ENCODE measurements at regions not wholly inside any gene's neighbourhood (a gene's known extent, or its start where the extent isn't known, plus 50 kb on each side); places are given as distances from the start of the nearest gene placed in this dataset.

DNA sequence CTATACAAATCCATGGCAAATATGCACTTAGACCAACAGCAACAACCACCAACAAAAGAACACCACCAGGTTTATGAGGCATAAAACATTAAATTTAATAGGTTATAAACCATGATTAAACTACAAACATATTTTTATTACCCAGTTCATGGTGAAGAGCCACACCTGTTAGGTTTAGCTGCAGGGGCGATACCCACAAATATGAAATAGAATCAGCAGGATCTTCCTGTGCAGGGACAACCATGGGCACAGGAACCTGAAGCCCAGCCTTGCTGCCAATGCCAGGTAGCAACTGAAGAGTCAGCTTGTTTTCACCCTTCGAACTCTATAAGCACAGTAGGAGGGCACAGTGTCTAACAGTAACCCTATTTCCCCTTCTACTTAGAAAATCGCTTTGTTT lies 675.0 kb downstream of the SATB2 start:
- H3K4me1 ChIP-seq (ENCODE audit: insufficient read depth, low read length), result no peaks in the 10 kb centered on the region

DNA sequence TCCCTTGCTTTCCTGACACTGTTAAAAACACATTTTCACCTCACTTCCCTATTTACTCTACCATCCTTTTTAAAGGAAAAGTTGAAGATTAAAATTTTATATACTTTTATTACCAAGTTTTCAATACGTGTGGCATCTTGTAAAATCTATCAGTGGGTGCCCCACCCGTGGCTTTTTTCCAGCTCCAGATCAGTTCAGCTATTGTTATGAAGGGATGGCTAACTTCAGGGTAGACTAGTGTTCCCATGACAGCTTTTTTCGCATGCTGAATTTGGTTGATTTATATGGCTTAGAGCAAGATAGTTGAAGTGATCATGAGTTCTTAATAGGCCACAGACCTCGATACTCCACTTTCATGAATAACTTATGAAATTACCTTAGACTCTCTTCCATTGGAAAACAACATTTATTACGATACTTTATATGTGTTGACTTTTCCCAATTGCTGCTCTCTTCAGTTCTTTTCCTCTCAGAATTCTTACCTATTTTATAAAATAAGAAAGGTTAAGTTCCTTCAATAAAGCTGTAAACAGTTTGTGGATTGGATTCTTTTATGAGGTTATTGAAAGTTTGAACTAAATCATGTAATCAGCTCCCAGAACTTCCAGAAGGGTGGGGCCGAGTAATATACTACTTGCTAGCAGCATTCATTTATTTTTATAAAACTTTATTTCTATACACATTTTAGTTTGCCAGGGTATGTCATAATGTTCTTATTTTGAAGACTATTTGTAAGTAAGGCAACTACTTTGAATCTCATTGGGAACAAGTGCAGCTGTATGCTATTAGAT lies 680.9 kb downstream of the SATB2 start:
- Histone ChIP-seq H4K20me1 (ENCODE audit: insufficient read depth, low read length) (no peaks in the 10 kb centered on the region), H3K4me3 (ENCODE audit: insufficient read depth, low read length) (no peak overlapping the region), H3K27me3 (ENCODE audit: insufficient read depth, low read length) (no peaks in the 10 kb centered on the region), H3K79me2 (ENCODE audit: insufficient read depth, low read length) (no peaks in the 10 kb centered on the region), H3K36me3 (ENCODE audit: insufficient read depth, low read length) (no peaks in the 10 kb centered on the region), H2AFZ (ENCODE audit: low read length) (no peak overlapping the region), H3K4me1 (ENCODE audit: insufficient read depth, low read length) (no peaks in the 10 kb centered on the region), H3K9me3 (ENCODE audit: low read depth, low read length) (no peaks in the 10 kb centered on the region), H3K4me2 (ENCODE audit: insufficient read depth, low read length) (no peak overlapping the region), H3K27ac (ENCODE audit: low read depth, low read length) (no peak overlapping the region)
- TF ChIP-seq, protein P1, sequence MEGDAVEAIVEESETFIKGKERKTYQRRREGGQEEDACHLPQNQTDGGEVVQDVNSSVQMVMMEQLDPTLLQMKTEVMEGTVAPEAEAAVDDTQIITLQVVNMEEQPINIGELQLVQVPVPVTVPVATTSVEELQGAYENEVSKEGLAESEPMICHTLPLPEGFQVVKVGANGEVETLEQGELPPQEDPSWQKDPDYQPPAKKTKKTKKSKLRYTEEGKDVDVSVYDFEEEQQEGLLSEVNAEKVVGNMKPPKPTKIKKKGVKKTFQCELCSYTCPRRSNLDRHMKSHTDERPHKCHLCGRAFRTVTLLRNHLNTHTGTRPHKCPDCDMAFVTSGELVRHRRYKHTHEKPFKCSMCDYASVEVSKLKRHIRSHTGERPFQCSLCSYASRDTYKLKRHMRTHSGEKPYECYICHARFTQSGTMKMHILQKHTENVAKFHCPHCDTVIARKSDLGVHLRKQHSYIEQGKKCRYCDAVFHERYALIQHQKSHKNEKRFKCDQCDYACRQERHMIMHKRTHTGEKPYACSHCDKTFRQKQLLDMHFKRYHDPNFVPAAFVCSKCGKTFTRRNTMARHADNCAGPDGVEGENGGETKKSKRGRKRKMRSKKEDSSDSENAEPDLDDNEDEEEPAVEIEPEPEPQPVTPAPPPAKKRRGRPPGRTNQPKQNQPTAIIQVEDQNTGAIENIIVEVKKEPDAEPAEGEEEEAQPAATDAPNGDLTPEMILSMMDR (IDR thresholded peaks at IDR 0.05; ENCODE audit: extremely low read depth, low read depth, low read length), result no peak
- DNase-seq (ENCODE audit: insufficient read length, low spot score, missing footprints), result no peak

More for the DNA sequence above, 675.0 kb downstream of the SATB2 start:
- no peak overlapping the region for H3K4me2 ChIP-seq (ENCODE audit: insufficient read depth, low read length)
- no peak for DNase-seq (ENCODE audit: insufficient read length, low spot score, missing footprints)
- H3K36me3 ChIP-seq (ENCODE audit: insufficient read depth, low read length), result no peaks in the 10 kb centered on the region
- H2AFZ ChIP-seq (ENCODE audit: low read length), result no peak overlapping the region
- no peaks in the 10 kb centered on the region for H3K79me2 ChIP-seq (ENCODE audit: insufficient read depth, low read length)
- no peak overlapping the region for H3K27ac ChIP-seq (ENCODE audit: low read depth, low read length)
- H3K4me3 ChIP-seq (ENCODE audit: insufficient read depth, low read length), result no peak overlapping the region
- TF ChIP-seq, protein P1 (IDR thresholded peaks at IDR 0.05; ENCODE audit: extremely low read depth, low read depth, low read length), result no peak
- no peaks in the 10 kb centered on the region for H3K27me3 ChIP-seq (ENCODE audit: insufficient read depth, low read length)
- no peaks in the 10 kb centered on the region for H3K9me3 ChIP-seq (ENCODE audit: low read depth, low read length)
- no peaks in the 10 kb centered on the region for H4K20me1 ChIP-seq (ENCODE audit: insufficient read depth, low read length)

DNA sequence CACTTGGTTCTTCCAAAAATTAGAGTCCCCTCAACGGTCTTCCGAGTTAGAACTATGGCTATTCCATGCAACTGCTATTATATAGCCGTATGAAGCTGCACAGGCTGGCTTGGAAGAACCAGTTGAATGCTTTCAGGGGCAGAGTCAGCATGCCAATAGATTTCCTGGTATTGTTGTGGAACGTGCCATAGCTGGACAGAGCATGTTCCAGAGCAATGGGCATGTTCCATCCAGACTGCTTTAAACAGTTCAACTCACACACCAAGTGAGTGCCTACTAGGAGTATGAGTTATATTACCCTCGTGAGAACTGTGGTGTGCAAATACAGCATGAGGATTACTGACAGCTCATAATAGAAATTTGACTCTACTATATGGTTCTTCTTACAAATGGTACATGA lies 682.0 kb downstream of the SATB2 start:
- H3K9me3 ChIP-seq (ENCODE audit: low read depth, low read length), result no peaks in the 10 kb centered on the region
- no peak overlapping the region for H3K27ac ChIP-seq (ENCODE audit: low read depth, low read length)
- TF ChIP-seq, protein P1 (IDR thresholded peaks at IDR 0.05; ENCODE audit: extremely low read depth, low read depth, low read length), result no peak
- no peaks in the 10 kb centered on the region for H3K4me1 ChIP-seq (ENCODE audit: insufficient read depth, low read length)
- no peak overlapping the region for H3K4me3 ChIP-seq (ENCODE audit: insufficient read depth, low read length)
- no peaks in the 10 kb centered on the region for H3K27me3 ChIP-seq (ENCODE audit: insufficient read depth, low read length)
- H3K36me3 ChIP-seq (ENCODE audit: insufficient read depth, low read length), result no peaks in the 10 kb centered on the region
- H3K4me2 ChIP-seq (ENCODE audit: insufficient read depth, low read length), result no peak overlapping the region
- DNase-seq (ENCODE audit: insufficient read length, low spot score, missing footprints), result no peak
- peak overlapping the region; percentile 73 for H2AFZ ChIP-seq (ENCODE audit: low read length)
- no peaks in the 10 kb centered on the region for H3K79me2 ChIP-seq (ENCODE audit: insufficient read depth, low read length)
- H4K20me1 ChIP-seq (ENCODE audit: insufficient read depth, low read length), result no peaks in the 10 kb centered on the region

DNA sequence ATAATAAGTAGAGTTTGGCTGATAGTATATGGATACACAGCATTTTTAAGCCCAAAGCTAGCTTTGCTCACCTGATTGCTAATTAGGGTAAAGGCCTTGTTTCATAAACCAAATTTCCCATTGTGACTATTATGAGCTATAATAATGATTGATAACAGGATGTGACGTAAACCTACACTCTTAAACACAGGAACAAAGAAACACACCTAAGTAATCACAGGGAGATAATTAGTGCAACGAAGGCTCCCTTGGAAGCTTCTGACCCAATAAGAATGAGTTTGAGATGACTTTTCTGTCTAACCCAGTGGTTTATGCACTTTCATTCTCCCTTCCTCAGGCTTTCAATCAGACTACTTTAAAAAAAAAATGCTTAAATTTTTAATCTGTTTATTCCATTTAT lies 683.2 kb downstream of the SATB2 start:
- no peak overlapping the region for H3K27ac ChIP-seq (ENCODE audit: low read depth, low read length)
- no peaks in the 10 kb centered on the region for H3K4me1 ChIP-seq (ENCODE audit: insufficient read depth, low read length)
- no peak overlapping the region for H2AFZ ChIP-seq (ENCODE audit: low read length)
- H3K9me3 ChIP-seq (ENCODE audit: low read depth, low read length), result no peaks in the 10 kb centered on the region
- TF ChIP-seq, protein P1 (IDR thresholded peaks at IDR 0.05; ENCODE audit: extremely low read depth, low read depth, low read length), result no peak
- H3K27me3 ChIP-seq (ENCODE audit: insufficient read depth, low read length), result no peaks in the 10 kb centered on the region
- H4K20me1 ChIP-seq (ENCODE audit: insufficient read depth, low read length), result no peaks in the 10 kb centered on the region
- no peak overlapping the region for H3K4me3 ChIP-seq (ENCODE audit: insufficient read depth, low read length)
- H3K4me2 ChIP-seq (ENCODE audit: insufficient read depth, low read length), result peak overlapping the region; percentile 30
- H3K36me3 ChIP-seq (ENCODE audit: insufficient read depth, low read length), result no peaks in the 10 kb centered on the region
- no peak for DNase-seq (ENCODE audit: insufficient read length, low spot score, missing footprints)
- no peaks in the 10 kb centered on the region for H3K79me2 ChIP-seq (ENCODE audit: insufficient read depth, low read length)
